Lower leg skin (tissue), 3 donors: ENCODE measurements at regions not wholly inside any gene's neighbourhood (a gene's known extent, or its start where the extent isn't known, plus 50 kb on each side); places are given as distances from the start of the nearest gene placed in this dataset.

Experiments used
- CTCF ChIP-seq, 3 donors: fragments of 450-650 bp; IDR thresholded peaks; one replicate each; pipeline ENCODE4 v1.5.1; 2016; ENCODE audit warnings: antibody characterized with exemption in 3 of 3, mild to moderate bottlenecking in 3 of 3, moderate library complexity in 2 of 3
- POLR2A ChIP-seq, 2 donors: fragments of 450-650 bp; IDR thresholded peaks; one replicate each; pipeline ENCODE4 v1.6.1; 2016 to 2017; ENCODE audit warnings: antibody characterized with exemption in 2 of 2, mild to moderate bottlenecking in 1 of 2, moderate library complexity in 1 of 2

- TF ChIP-seq POLR2A (IDR thresholded peaks at IDR 0.05): no peak
- no peak for TF ChIP-seq CTCF (IDR thresholded peaks at IDR 0.05)
Measured at GRCh38 chr20:63140514-63141433, 75.2 kb downstream of the YTHDF1 start.
